Esophagus muscularis mucosa (tissue), 3 donors: ENCODE measurements at regions not wholly inside any gene's neighbourhood (a gene's known extent, or its start where the extent isn't known, plus 50 kb on each side); places are given as distances from the start of the nearest gene placed in this dataset.

Source experiments
- POLR2AphosphoS5 ChIP-seq, 2 donors: sonication (generic); formaldehyde crosslinking; IDR thresholded peaks; one replicate each; pipeline ENCODE4 v1.6.1; 2017; ENCODE audit warnings: antibody characterized with exemption in 2 of 2
- TF ChIP-seq, protein P1 (sequence below), 3 experiments: fragments of 200-600 bp in 2 of 3; fragments of 450-650 bp in 1 of 3; sonication (generic) in 2 of 3; IDR thresholded peaks; one replicate each; pipeline ENCODE4 v1.5.1; 2017 to 2019; ENCODE audit warnings: antibody characterized with exemption in 3 of 3, mild to moderate bottlenecking in 2 of 3, moderate library complexity in 1 of 3

GRCh38 chr11:93935826-93936225, 85.3 kb upstream of the HEPHL1 start:
- TF ChIP-seq POLR2AphosphoS5 (IDR thresholded peaks at IDR 0.05) = no peak
- TF ChIP-seq, protein P1, sequence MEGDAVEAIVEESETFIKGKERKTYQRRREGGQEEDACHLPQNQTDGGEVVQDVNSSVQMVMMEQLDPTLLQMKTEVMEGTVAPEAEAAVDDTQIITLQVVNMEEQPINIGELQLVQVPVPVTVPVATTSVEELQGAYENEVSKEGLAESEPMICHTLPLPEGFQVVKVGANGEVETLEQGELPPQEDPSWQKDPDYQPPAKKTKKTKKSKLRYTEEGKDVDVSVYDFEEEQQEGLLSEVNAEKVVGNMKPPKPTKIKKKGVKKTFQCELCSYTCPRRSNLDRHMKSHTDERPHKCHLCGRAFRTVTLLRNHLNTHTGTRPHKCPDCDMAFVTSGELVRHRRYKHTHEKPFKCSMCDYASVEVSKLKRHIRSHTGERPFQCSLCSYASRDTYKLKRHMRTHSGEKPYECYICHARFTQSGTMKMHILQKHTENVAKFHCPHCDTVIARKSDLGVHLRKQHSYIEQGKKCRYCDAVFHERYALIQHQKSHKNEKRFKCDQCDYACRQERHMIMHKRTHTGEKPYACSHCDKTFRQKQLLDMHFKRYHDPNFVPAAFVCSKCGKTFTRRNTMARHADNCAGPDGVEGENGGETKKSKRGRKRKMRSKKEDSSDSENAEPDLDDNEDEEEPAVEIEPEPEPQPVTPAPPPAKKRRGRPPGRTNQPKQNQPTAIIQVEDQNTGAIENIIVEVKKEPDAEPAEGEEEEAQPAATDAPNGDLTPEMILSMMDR (IDR thresholded peaks at IDR 0.05) = no peak
